ENCODE measurements at regions not wholly inside any gene's neighbourhood (a gene's known extent, or its start where the extent isn't known, plus 50 kb on each side); places are given as distances from the start of the nearest gene placed in this dataset.
A peak's percentile ranks its signal among the peaks of the same experiment; 100 is the strongest.

DNA sequence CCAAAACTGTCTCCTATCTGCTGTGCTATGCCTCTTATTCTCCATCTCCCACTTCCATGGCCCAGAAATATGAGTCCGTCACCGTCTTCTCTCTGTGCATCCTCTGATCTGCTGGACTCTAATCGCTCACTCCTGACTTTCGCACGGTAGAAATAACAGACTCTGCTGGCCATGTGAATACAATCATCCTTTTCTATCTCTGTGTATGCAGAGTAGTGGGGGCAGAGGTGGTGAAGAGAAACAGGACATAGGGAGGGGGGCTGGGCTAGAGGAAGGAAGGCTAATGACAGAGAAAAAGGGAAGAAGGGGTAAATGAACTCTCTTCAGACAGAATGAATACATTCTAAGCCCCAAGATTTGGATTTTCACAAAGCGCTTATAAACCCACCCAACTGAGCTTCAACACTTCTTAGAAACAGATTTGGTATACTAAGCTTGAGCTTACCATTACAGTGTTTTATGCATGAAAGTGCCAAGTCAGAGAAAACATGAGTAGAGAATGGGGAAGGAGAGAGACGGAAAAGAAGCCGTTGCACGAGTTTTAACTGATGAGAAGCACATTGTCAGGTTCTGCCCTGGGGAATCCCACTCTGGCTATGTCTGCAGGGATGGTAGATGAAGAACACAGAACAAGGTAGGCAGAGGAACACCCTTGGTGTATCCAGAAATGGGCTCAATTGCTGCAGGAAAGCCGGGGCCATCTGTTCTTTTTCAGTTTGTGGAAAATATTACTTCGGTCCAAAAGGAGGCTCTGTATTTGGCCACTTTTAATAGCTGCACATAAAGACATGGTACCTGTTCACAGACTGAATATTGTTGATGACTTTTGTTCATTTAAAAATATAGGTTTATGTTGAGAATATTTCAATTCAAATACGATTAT lies 324.7 kb downstream of the ETS1 start:
- Histone ChIP-seq H3K4me1 (ENCODE audit: control insufficient read depth, insufficient read depth, low read length) (no peaks in the 10 kb centered on the region), H3K9me3 (replicated peaks; ENCODE audit: control insufficient read depth, insufficient read depth, low read length) (no peaks in the 10 kb centered on the region), H3K27ac (ENCODE audit: control insufficient read depth, insufficient read depth) (no peak overlapping the region), H3K4me3 (no peak overlapping the region), H4K20me1 (ENCODE audit: control insufficient read depth, insufficient read depth) (no peaks in the 10 kb centered on the region), H3K27me3 (replicated peaks in 1 of 2; ENCODE audit: control insufficient read depth in 2 of 2, insufficient read depth in 2 of 2, low read length in 1 of 2) (peaks cover 0 to 8% of the 10 kb centered on the region in 2 experiments; a peak in 3 of 4 replicates), H3K79me2 (ENCODE audit: control insufficient read depth, insufficient read depth, low read length) (no peaks in the 10 kb centered on the region), H3K36me3 (ENCODE audit: control insufficient read depth in 2 of 2, insufficient read depth in 2 of 2, low read length in 1 of 2) (no peaks in the 10 kb centered on the region), H3K4me2 (ENCODE audit: control insufficient read depth, insufficient read depth) (no peak overlapping the region), H3K9ac (ENCODE audit: control insufficient read depth, insufficient read depth, low read length) (no peak overlapping the region), H2AFZ (ENCODE audit: control insufficient read depth, low read depth, low read length) (no peak overlapping the region)
- in situ Hi-C loops (cut with MboI) = no loop called here
- intact Hi-C loops (cut with micrococcal nuclease; ENCODE audit: unreplicated experiment) = no loop called here
- no TSS peak for BruUV-seq (replicated peaks)
- DNase-seq (ENCODE audit: low read depth, low spot score) (no peak), ATAC-seq (no peak), FAIRE-seq (no peak)
- ChIA-PET POLR2A (no interaction called here), SMC1A (ENCODE audit: uncharacterized antibody, unreplicated experiment) (interaction anchor here (1.2 kb wide), 1 partner anchor 26 kb away, joined by 5 read pairs; no protein-coding TSS in a partner anchor), CTCF (interaction anchor here (1.2 kb wide), 1 partner anchor 20 kb away, joined by 3 read pairs; no protein-coding TSS in a partner anchor), RAD21 (ENCODE audit: unreplicated experiment) (no interaction called here)
- WGBS (ENCODE audit: insufficient coverage, insufficient replicate concordance, low lambda C conversion rate, missing lambda C conversion rate) = 51% methylated on average over 12 of the region's 12 CpGs
- no peak for TF ChIP-seq BRCA1 (IDR thresholded peaks at IDR 0.05; ENCODE audit: low read depth, low read length)
- TF ChIP-seq ZNF622 (IDR thresholded peaks at IDR 0.05) = no peak
- TF ChIP-seq, protein P1, sequence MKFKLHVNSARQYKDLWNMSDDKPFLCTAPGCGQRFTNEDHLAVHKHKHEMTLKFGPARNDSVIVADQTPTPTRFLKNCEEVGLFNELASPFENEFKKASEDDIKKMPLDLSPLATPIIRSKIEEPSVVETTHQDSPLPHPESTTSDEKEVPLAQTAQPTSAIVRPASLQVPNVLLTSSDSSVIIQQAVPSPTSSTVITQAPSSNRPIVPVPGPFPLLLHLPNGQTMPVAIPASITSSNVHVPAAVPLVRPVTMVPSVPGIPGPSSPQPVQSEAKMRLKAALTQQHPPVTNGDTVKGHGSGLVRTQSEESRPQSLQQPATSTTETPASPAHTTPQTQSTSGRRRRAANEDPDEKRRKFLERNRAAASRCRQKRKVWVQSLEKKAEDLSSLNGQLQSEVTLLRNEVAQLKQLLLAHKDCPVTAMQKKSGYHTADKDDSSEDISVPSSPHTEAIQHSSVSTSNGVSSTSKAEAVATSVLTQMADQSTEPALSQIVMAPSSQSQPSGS (IDR thresholded peaks at IDR 0.05; ENCODE audit: low read length) = no peak

DNA sequence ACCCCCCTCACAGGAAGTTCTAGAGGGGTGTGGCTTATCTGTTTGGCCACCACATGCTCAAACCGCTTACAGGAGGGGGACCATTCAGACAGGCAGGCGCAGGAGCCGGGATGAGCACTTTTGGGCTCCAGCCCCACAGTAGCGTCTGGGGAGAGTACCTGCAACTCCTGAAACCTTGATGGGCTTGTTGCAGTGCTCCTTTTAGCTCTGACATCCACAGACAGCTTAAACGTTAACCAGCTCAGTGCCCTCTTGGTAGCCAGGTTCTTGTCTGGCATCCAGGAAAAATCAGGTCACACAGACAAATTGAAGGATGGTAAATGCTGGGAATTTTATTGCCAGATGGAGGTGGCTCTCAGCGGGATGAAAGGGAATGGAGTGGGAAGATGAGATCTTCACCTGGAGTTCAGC lies 326.3 kb downstream of the ETS1 start:
- Histone ChIP-seq H4K20me1 (ENCODE audit: control insufficient read depth, insufficient read depth) (no peaks in the 10 kb centered on the region), H3K27me3 (replicated peaks in 1 of 2; ENCODE audit: control insufficient read depth in 2 of 2, insufficient read depth in 2 of 2, low read length in 1 of 2) (peaks cover 0 to 3% of the 10 kb centered on the region in 2 experiments; a peak in 3 of 4 replicates), H2AFZ (ENCODE audit: control insufficient read depth, low read depth, low read length) (no peak overlapping the region), H3K4me1 (ENCODE audit: control insufficient read depth, insufficient read depth, low read length) (no peaks in the 10 kb centered on the region), H3K36me3 (ENCODE audit: control insufficient read depth in 2 of 2, insufficient read depth in 2 of 2, low read length in 1 of 2) (no peaks in the 10 kb centered on the region), H3K9ac (ENCODE audit: control insufficient read depth, insufficient read depth, low read length) (no peak overlapping the region), H3K4me2 (ENCODE audit: control insufficient read depth, insufficient read depth) (no peak overlapping the region), H3K79me2 (ENCODE audit: control insufficient read depth, insufficient read depth, low read length) (no peaks in the 10 kb centered on the region), H3K4me3 (no peak overlapping the region), H3K27ac (ENCODE audit: control insufficient read depth, insufficient read depth) (no peak overlapping the region), H3K9me3 (replicated peaks; ENCODE audit: control insufficient read depth, insufficient read depth, low read length) (no peaks in the 10 kb centered on the region)
- ChIA-PET RAD21 (ENCODE audit: unreplicated experiment) (no interaction called here), POLR2A (no interaction called here), SMC1A (ENCODE audit: uncharacterized antibody, unreplicated experiment) (interaction anchor here (1.3 to 2.2 kb wide), 3 partner anchors 15 to 370 kb away, joined by 3 to 6 read pairs (median 4); no protein-coding TSS in a partner anchor), CTCF (interaction anchor here (1.2 to 1.5 kb wide), 3 partner anchors 12 to 370 kb away, joined by 3 to 7 read pairs (median 3); no protein-coding TSS in a partner anchor)
- DNase-seq (ENCODE audit: low read depth, low spot score) (no peak), ATAC-seq (peak; percentile 27; the same call in 1 of the 3 replicates), FAIRE-seq (no peak)
- no TSS peak for BruUV-seq (replicated peaks)
- WGBS (ENCODE audit: insufficient coverage, insufficient replicate concordance, low lambda C conversion rate, missing lambda C conversion rate) = 38% methylated on average over 6 of the region's 6 CpGs
- in situ Hi-C loops (cut with MboI) = no loop called here
- intact Hi-C loops (cut with micrococcal nuclease; ENCODE audit: unreplicated experiment) = no loop called here
- no peak for TF ChIP-seq ZNF217 (IDR thresholded peaks at IDR 0.05)
- TF ChIP-seq, protein P2, sequence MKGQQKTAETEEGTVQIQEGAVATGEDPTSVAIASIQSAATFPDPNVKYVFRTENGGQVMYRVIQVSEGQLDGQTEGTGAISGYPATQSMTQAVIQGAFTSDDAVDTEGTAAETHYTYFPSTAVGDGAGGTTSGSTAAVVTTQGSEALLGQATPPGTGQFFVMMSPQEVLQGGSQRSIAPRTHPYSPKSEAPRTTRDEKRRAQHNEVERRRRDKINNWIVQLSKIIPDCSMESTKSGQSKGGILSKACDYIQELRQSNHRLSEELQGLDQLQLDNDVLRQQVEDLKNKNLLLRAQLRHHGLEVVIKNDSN (IDR thresholded peaks at IDR 0.05; ENCODE audit: borderline replicate concordance, extremely low read length, insufficient read depth, low read depth, low read length) = no peak
- TF ChIP-seq, protein P3, sequence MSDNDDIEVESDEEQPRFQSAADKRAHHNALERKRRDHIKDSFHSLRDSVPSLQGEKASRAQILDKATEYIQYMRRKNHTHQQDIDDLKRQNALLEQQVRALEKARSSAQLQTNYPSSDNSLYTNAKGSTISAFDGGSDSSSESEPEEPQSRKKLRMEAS (IDR thresholded peaks at IDR 0.05; ENCODE audit: low read depth, low read length) = no peak
- TF ChIP-seq CBFB (IDR thresholded peaks at IDR 0.05; ENCODE audit: low read depth) = no peak
- TF ChIP-seq RUNX3 (IDR thresholded peaks at IDR 0.05; ENCODE audit: low read length) = no peak
- no peak for TF ChIP-seq TARDBP (IDR thresholded peaks at IDR 0.05; ENCODE audit: borderline replicate concordance)
- TF ChIP-seq EED (IDR thresholded peaks at IDR 0.05; ENCODE audit: low read depth) = no peak
- TF ChIP-seq EGR1 (IDR thresholded peaks at IDR 0.05; ENCODE audit: borderline replicate concordance in 1 of 2, low read depth in 2 of 2, low read length in 2 of 2) = no peak
- TF ChIP-seq SIN3A (IDR thresholded peaks at IDR 0.05; ENCODE audit: low read depth, low read length) = no peak
- no peak for TF ChIP-seq BMI1 (IDR thresholded peaks at IDR 0.05; ENCODE audit: borderline replicate concordance)

Measured in GM12878 (cell line).